Adrenal gland (tissue), 5 donors: ENCODE measurements at regions not wholly inside any gene's neighbourhood (a gene's known extent, or its start where the extent isn't known, plus 50 kb on each side); places are given as distances from the start of the nearest gene placed in this dataset.

Experiments
- POLR2A ChIP-seq, 2 donors: fragments of 450-650 bp; IDR thresholded peaks; one replicate each; pipeline ENCODE4 v1.6.1; 2017; ENCODE audit warnings: antibody characterized with exemption in 2 of 2, mild to moderate bottlenecking in 2 of 2, moderate library complexity in 1 of 2
- TF ChIP-seq, protein P1 (sequence below), 6 experiments: fragments of 450-650 bp in 4 of 6; fragments of 200-600 bp in 2 of 6; sonication (generic) in 1 of 6; IDR thresholded peaks; 1 replicate in 5 of 6; 2 replicates in 1 of 6; pipeline versions ENCODE4 v1.5.1 to v1.8.0; 2016 to 2021; ENCODE audit warnings: antibody characterized with exemption in 6 of 6, mild to moderate bottlenecking in 2 of 6, moderate library complexity in 1 of 6
- donor health status: DM: no; HTN: no; CAD: no.

DNA sequence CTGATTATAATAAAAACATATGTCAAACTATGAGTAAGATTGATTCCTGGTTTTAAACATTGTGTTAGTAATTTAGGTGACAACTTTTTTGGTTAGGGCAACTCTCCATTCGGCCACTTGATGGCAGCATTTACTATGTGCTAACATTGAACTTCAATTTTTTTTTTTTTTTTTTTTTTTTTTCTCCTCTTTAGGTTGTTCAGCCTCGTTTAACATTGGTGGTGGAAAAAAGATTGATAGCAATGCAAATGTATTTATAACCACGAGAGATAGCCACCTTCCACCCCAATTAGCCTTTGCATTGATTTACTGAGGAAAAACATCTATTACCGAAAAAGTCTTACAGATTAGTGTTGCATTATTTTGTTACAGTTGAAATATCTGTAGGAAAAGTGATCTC lies 159.1 kb downstream of the CSNK1G3 start:
- TF ChIP-seq, protein P1, sequence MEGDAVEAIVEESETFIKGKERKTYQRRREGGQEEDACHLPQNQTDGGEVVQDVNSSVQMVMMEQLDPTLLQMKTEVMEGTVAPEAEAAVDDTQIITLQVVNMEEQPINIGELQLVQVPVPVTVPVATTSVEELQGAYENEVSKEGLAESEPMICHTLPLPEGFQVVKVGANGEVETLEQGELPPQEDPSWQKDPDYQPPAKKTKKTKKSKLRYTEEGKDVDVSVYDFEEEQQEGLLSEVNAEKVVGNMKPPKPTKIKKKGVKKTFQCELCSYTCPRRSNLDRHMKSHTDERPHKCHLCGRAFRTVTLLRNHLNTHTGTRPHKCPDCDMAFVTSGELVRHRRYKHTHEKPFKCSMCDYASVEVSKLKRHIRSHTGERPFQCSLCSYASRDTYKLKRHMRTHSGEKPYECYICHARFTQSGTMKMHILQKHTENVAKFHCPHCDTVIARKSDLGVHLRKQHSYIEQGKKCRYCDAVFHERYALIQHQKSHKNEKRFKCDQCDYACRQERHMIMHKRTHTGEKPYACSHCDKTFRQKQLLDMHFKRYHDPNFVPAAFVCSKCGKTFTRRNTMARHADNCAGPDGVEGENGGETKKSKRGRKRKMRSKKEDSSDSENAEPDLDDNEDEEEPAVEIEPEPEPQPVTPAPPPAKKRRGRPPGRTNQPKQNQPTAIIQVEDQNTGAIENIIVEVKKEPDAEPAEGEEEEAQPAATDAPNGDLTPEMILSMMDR (IDR thresholded peaks at IDR 0.05) = peak; percentile 60 to 87 (median 77)
- TF ChIP-seq POLR2A (IDR thresholded peaks at IDR 0.05) = no peak
